ENCODE measurements at regions not wholly inside any gene's neighbourhood (a gene's known extent, or its start where the extent isn't known, plus 50 kb on each side); places are given as distances from the start of the nearest gene placed in this dataset.

DNA sequence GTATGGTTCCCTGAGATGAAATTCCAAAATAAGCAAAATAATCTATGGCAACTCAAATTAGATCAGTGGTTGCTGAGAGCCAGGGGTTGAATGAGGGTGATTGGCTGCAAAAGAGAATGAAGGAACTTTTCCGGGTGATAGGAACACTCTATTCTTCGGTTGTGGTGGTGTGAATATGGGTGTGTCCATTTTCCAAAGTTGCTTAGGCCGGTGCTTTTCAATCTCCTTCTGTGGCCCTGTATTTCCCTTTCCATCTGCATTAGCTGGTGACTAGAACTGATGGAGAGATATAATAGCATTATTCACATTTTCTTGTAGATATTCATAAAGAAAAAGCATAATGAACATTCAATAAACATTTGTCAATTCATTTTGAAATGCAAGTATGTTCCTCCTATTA lies 382.9 kb downstream of the TFEC start:
- Histone ChIP-seq H3K4me3 (no peak overlapping the region), H3K4me1 (ENCODE audit: low read depth) (no peaks in the 10 kb centered on the region), H3K9me3 (no peaks in the 10 kb centered on the region), H3K36me3 (ENCODE audit: low read depth) (no peaks in the 10 kb centered on the region)
- ATAC-seq (no peak), DNase-seq (no peak)
- intact Hi-C loops (cut with DNase I, micrococcal nuclease): no loop called here
- TF ChIP-seq, protein P1, sequence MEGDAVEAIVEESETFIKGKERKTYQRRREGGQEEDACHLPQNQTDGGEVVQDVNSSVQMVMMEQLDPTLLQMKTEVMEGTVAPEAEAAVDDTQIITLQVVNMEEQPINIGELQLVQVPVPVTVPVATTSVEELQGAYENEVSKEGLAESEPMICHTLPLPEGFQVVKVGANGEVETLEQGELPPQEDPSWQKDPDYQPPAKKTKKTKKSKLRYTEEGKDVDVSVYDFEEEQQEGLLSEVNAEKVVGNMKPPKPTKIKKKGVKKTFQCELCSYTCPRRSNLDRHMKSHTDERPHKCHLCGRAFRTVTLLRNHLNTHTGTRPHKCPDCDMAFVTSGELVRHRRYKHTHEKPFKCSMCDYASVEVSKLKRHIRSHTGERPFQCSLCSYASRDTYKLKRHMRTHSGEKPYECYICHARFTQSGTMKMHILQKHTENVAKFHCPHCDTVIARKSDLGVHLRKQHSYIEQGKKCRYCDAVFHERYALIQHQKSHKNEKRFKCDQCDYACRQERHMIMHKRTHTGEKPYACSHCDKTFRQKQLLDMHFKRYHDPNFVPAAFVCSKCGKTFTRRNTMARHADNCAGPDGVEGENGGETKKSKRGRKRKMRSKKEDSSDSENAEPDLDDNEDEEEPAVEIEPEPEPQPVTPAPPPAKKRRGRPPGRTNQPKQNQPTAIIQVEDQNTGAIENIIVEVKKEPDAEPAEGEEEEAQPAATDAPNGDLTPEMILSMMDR (IDR thresholded peaks at IDR 0.05): no peak

DNA sequence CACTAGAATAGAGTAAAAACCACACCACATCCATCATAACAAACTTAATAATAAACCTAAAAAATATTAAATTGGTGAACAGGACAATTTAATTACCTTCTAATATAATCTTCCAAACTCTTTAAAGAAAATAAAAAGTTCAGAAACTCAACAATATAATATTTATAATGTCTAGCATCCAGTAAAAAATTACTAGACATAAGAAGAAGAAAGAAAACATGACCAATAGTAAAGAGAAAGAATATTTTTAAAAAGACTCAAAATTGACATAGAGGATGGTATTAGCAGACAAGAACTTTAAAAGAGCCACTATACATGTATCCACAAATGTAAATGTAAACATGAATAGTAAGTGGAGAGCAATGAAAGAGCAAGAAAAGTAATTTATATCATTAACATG lies 388.4 kb downstream of the TFEC start:
- Histone ChIP-seq H3K4me1 (ENCODE audit: low read depth) (no peaks in the 10 kb centered on the region), H3K36me3 (ENCODE audit: low read depth) (no peaks in the 10 kb centered on the region), H3K4me3 (no peak overlapping the region), H3K9me3 (peaks cover 4% of the 10 kb centered on the region)
- DNase-seq: no peak
- no peak for ATAC-seq
- intact Hi-C loops (cut with DNase I, micrococcal nuclease): no loop called here
- TF ChIP-seq, protein P1 (IDR thresholded peaks at IDR 0.05): no peak

- no peaks in the 10 kb centered on the region for H3K4me1 ChIP-seq (ENCODE audit: low read depth)
- no peak overlapping the region for H3K4me3 ChIP-seq
- DNase-seq (no peak), ATAC-seq (no peak)
- intact Hi-C loops (cut with DNase I, micrococcal nuclease): no loop called here
- peaks cover 4% of the 10 kb centered on the region for H3K9me3 ChIP-seq
- TF ChIP-seq, protein P1 (IDR thresholded peaks at IDR 0.05): no peak
- no peaks in the 10 kb centered on the region for H3K36me3 ChIP-seq (ENCODE audit: low read depth)
Measured at GRCh38 chr7:115638853-115639252, 391.7 kb downstream of the TFEC start.

DNA sequence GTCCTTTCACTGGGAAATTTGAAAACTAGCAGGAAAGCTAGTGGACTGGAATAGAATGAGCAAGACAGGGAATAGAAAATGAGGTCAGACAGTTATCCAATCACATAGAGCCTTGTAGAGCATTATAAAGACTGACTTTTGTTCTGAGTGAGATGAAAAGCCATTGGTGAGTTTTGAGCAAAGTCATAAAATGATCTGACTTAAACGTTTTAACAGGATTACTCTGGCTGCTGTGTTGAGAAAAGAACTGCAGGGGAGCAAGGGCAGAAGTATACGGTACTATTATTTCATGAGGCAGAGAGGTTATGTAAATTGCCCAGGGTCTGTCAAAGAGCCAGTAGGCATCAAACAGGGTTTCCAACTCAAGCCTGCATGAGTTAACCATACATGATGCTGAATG lies 393.4 kb downstream of the TFEC start:
- intact Hi-C loops (cut with DNase I, micrococcal nuclease): no loop called here

GRCh38 chr7:115635876-115636275 lies 394.7 kb downstream of the TFEC start:
- DNase-seq: no peak

More for the DNA sequence above, 393.4 kb downstream of the TFEC start:
- H3K4me1 ChIP-seq (ENCODE audit: low read depth): no peaks in the 10 kb centered on the region
- H3K9me3 ChIP-seq: peaks cover under 1% of the 10 kb centered on the region
- DNase-seq (no peak), ATAC-seq (no peak)
- TF ChIP-seq, protein P1 (IDR thresholded peaks at IDR 0.05): no peak
- H3K36me3 ChIP-seq (ENCODE audit: low read depth): no peaks in the 10 kb centered on the region
- no peak overlapping the region for H3K4me3 ChIP-seq

More at GRCh38 chr7:115635876-115636275, 394.7 kb downstream of the TFEC start:
- TF ChIP-seq, protein P1 (IDR thresholded peaks at IDR 0.05): no peak
- Histone ChIP-seq H3K4me3 (no peak overlapping the region), H3K36me3 (ENCODE audit: low read depth) (no peaks in the 10 kb centered on the region), H3K4me1 (ENCODE audit: low read depth) (no peaks in the 10 kb centered on the region), H3K9me3 (no peaks in the 10 kb centered on the region)
- intact Hi-C loops (cut with DNase I, micrococcal nuclease): no loop called here
- ATAC-seq: no peak
